RWPE2 (cell line): ENCODE measurements at regions not wholly inside any gene's neighbourhood (a gene's known extent, or its start where the extent isn't known, plus 50 kb on each side); places are given as distances from the start of the nearest gene placed in this dataset.
A peak's percentile ranks its signal among the peaks of the same experiment; 100 is the strongest.

Experiments used
- ATAC-seq: fragments of 200-7000 bp; cut with Tn5 transposase; 3 replicates; pipeline ENCODE4 v1.9.1; 2021; ENCODE audit warnings: low read depth
- DNase-seq: peaks from one replicate; pipeline ENCODE4 v3.0.0-alpha.2; 2020; ENCODE audit warnings: low spot score
- H3K27ac ChIP-seq: fragments of 450-650 bp; 2 replicates; pipeline ENCODE4 v1.5.1; 2017; ENCODE audit warnings: mild to moderate bottlenecking; ENCODE audit not compliant: poor library complexity, severe bottlenecking
- H3K27me3 ChIP-seq: fragments of 250-450 bp; sonication (Bioruptor Pico); 2 replicates; pipeline ENCODE4 v1.5.1; 2021; ENCODE audit warnings: mild to moderate bottlenecking, moderate library complexity; ENCODE audit not compliant: insufficient read depth, poor library complexity, severe bottlenecking
- H3K36me3 ChIP-seq: fragments of 250-450 bp; sonication (Bioruptor Pico); 2 replicates; pipeline ENCODE4 v1.5.1; 2020; ENCODE audit warnings: low read depth, mild to moderate bottlenecking, moderate library complexity
- H3K4me1 ChIP-seq: fragments of 250-450 bp; sonication (Bioruptor Pico); 2 replicates; pipeline ENCODE4 v1.5.1; 2021; ENCODE audit warnings: mild to moderate bottlenecking, moderate library complexity; ENCODE audit not compliant: insufficient read depth, poor library complexity, severe bottlenecking
- H3K4me3 ChIP-seq: fragments of 250-450 bp; sonication (Bioruptor Pico); 2 replicates; pipeline ENCODE4 v1.5.1; 2021; ENCODE audit warnings: mild to moderate bottlenecking, moderate library complexity; ENCODE audit not compliant: severe bottlenecking
- H3K9me3 ChIP-seq: fragments of 250-450 bp; sonication (Bioruptor Pico); 2 replicates; pipeline ENCODE4 v1.5.1; 2021; ENCODE audit warnings: mild to moderate bottlenecking, moderate library complexity; ENCODE audit not compliant: severe bottlenecking
- TF ChIP-seq, protein P1 (sequence below): fragments of 450-650 bp; IDR thresholded peaks from one replicate; pipeline ENCODE4 v1.5.1; 2017; ENCODE audit warnings: mild to moderate bottlenecking, moderate library complexity; ENCODE audit not compliant: poor library complexity, severe bottlenecking

DNA sequence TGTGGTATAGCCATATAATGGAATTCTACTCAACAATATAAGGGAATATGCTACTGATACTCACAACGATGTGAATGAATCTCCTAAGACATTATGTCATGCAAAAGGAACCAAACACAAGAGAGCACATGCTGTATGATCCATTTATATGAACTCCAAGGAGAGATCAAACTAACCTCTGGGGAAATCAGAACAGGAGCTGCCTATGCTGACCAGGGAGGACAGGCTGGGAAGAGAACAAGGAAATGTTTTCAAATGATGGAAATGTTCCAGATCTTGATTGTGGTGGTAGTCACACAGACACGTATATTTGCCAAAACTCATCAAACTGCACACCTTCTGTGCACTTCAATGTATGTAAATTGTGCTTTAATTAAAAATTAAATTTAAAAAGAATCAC is 175.3 kb downstream of the BCOR start:
- no peak overlapping the region for H3K4me3 ChIP-seq
- no peak overlapping the region for H3K27ac ChIP-seq
- DNase-seq, result no peak
- no peaks in the 10 kb centered on the region for H3K27me3 ChIP-seq
- H3K4me1 ChIP-seq, result no peaks in the 10 kb centered on the region
- no peaks in the 10 kb centered on the region for H3K9me3 ChIP-seq
- H3K36me3 ChIP-seq, result no peaks in the 10 kb centered on the region
- TF ChIP-seq, protein P1, sequence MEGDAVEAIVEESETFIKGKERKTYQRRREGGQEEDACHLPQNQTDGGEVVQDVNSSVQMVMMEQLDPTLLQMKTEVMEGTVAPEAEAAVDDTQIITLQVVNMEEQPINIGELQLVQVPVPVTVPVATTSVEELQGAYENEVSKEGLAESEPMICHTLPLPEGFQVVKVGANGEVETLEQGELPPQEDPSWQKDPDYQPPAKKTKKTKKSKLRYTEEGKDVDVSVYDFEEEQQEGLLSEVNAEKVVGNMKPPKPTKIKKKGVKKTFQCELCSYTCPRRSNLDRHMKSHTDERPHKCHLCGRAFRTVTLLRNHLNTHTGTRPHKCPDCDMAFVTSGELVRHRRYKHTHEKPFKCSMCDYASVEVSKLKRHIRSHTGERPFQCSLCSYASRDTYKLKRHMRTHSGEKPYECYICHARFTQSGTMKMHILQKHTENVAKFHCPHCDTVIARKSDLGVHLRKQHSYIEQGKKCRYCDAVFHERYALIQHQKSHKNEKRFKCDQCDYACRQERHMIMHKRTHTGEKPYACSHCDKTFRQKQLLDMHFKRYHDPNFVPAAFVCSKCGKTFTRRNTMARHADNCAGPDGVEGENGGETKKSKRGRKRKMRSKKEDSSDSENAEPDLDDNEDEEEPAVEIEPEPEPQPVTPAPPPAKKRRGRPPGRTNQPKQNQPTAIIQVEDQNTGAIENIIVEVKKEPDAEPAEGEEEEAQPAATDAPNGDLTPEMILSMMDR, result no peak
- ATAC-seq, result no peak

DNA sequence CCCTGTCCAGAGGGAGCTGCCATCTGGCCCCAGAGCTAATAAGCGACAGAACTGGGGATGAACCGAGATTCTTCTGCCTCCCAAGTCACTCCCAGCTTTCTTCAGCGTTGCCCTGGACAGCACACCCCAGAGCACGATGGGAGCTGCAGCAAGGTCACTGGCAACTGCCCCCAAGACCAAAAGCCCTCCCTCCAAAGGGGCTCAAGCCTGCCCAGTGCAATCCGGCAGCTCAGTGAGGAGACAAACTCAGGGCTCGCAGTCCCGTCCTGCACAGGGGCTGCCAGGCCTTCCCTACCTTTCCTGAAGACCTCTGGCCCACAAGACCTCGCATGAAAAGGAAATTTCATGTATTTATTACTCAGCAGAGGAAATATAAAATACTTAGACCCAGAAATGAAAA is 174.8 kb downstream of the BCOR start:
- TF ChIP-seq, protein P1, result no peak
- DNase-seq (no peak), ATAC-seq (no peak)
- Histone ChIP-seq H3K4me3 (no peak overlapping the region), H3K27me3 (no peaks in the 10 kb centered on the region), H3K36me3 (no peaks in the 10 kb centered on the region), H3K4me1 (no peaks in the 10 kb centered on the region), H3K27ac (no peak overlapping the region), H3K9me3 (no peaks in the 10 kb centered on the region)

DNA sequence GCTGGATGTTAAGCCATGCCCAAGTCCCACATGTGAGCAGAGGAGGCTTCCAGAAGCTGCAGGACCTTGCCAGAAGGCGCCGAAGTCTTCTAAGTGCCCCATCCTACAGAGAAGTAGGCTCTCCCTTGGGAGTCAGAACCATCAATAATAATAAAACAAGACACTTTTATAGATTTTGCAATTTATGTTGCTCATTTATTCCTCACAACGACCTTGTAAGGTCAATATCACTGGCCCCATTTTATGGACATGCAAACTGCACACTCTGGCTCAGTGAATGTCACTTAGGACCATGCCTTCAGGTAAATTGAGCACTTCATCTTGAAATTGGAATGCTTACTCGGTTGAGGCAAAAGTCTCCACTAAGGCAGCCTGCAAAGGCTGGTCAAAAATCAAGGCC is 170.4 kb downstream of the BCOR start:
- Histone ChIP-seq H3K9me3 (no peaks in the 10 kb centered on the region), H3K36me3 (no peaks in the 10 kb centered on the region), H3K27ac (no peak overlapping the region), H3K4me1 (peaks cover 3% of the 10 kb centered on the region), H3K27me3 (no peaks in the 10 kb centered on the region), H3K4me3 (no peak overlapping the region)
- DNase-seq (no peak), ATAC-seq (no peak)
- TF ChIP-seq, protein P1, result no peak

DNA sequence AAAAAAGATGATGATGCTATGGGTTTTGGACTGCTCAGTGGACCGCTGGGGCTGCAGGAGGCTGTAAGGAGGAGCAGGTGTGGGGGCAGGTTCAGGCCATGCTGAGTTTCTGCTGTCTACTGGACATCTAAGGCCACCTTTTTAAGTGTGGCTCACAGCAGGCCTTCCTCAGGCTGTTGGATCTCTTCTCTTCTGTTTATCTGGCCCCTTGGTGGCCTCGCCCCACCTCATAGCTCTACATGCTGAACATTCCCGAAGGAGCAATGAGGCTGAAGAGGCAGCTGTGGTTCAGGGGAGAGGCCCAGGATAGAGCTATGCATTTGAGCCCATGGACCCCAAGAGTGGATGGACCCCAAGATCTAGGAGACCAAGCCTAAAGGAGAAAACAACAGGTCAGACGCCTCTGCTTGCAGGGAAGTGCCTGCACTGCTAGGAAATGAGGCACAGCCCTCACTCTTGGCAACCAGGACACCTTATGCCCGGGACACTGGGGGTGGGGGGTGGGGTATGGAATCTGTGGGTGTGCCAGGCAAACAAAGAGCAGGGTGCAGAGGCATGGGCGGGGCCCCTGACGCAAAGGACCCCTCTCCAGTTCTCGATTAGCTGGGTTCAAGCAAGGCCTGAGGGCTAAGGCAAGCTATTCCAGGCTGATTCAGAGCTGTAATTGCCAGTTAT is 168.9 kb downstream of the BCOR start:
- TF ChIP-seq, protein P1, result no peak
- DNase-seq, result no peak
- Histone ChIP-seq H3K4me1 (peaks cover 3% of the 10 kb centered on the region), H3K27me3 (no peaks in the 10 kb centered on the region), H3K9me3 (no peaks in the 10 kb centered on the region), H3K4me3 (no peak overlapping the region), H3K36me3 (no peaks in the 10 kb centered on the region), H3K27ac (peak overlapping the region; percentile 25)
- ATAC-seq, result peak; percentile 81

DNA sequence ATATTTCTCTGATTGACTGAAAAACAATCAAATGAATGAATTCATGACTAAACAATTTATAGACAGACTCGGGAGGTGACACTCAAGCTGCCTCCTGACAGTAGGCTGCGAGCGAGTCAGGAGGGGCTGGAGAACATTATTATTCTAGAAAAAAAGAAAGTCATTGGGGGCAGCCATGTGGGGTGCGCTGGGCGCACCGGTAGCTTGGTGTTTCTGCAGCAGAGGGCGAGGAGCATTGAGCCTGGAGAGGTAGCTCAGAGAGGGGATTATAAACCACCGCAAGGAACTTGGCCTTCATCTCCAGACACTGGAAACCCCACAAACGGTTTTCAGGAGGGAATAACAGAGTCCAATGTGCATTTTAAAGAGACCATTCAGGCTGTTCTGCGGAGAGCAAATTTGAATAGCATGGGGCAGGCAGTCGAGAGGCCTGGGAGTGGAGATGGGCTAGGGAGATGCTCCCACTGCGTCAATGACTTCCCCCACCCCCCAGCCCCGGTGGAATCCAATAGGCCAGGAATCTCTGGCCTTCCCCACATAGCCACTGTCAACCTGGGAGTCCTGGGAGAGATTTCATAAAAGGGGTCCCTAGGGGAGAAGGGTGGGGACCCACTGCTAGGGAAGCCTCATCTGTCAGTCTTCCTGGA is 168.3 kb downstream of the BCOR start:
- TF ChIP-seq, protein P1, result no peak
- no peaks in the 10 kb centered on the region for H3K9me3 ChIP-seq
- no peak for DNase-seq
- H3K36me3 ChIP-seq, result no peaks in the 10 kb centered on the region
- no peak for ATAC-seq
- H3K4me1 ChIP-seq, result peaks cover 3% of the 10 kb centered on the region
- H3K27me3 ChIP-seq, result no peaks in the 10 kb centered on the region
- H3K4me3 ChIP-seq, result no peak overlapping the region
- peak overlapping the region; percentile 25 for H3K27ac ChIP-seq
